ENCODE measurements at regions not wholly inside any gene's neighbourhood (a gene's known extent, or its start where the extent isn't known, plus 50 kb on each side); places are given as distances from the start of the nearest gene placed in this dataset.

DNA sequence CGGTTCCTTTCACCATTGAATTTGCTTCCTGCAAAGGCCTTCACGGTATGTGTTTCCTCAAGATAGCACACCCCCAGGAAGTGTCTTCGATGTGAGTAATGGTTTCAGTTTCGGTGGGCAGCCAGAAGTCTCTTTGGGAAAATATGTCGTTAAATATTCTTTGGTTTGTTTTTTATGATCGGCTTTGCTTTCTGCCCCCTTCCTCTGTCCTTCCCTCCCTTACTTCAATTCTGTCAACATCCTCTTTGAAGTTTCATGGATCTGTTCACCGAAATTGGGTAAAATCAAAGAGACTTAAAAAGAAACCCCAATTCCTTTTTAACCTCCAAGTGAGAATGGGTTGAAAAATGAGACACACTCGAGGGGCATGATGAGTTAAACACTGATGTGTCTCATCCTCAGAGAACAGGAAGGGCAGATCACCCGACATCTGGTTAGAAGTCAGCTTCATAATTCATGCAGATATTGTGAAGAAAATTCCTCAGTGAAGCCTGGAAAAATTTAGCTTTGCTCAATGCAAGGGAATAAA is 170.8 kb upstream of the HABP2 start:
- TF ChIP-seq, protein P1, sequence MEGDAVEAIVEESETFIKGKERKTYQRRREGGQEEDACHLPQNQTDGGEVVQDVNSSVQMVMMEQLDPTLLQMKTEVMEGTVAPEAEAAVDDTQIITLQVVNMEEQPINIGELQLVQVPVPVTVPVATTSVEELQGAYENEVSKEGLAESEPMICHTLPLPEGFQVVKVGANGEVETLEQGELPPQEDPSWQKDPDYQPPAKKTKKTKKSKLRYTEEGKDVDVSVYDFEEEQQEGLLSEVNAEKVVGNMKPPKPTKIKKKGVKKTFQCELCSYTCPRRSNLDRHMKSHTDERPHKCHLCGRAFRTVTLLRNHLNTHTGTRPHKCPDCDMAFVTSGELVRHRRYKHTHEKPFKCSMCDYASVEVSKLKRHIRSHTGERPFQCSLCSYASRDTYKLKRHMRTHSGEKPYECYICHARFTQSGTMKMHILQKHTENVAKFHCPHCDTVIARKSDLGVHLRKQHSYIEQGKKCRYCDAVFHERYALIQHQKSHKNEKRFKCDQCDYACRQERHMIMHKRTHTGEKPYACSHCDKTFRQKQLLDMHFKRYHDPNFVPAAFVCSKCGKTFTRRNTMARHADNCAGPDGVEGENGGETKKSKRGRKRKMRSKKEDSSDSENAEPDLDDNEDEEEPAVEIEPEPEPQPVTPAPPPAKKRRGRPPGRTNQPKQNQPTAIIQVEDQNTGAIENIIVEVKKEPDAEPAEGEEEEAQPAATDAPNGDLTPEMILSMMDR (IDR thresholded peaks at IDR 0.05), result no peak
- no peak for TF ChIP-seq POLR2AphosphoS5 (IDR thresholded peaks at IDR 0.05; ENCODE audit: low read depth, low read length)
- TF ChIP-seq TCF7L2 (IDR thresholded peaks at IDR 0.05; ENCODE audit: low read depth, low read length), result no peak
- TF ChIP-seq, protein P2, sequence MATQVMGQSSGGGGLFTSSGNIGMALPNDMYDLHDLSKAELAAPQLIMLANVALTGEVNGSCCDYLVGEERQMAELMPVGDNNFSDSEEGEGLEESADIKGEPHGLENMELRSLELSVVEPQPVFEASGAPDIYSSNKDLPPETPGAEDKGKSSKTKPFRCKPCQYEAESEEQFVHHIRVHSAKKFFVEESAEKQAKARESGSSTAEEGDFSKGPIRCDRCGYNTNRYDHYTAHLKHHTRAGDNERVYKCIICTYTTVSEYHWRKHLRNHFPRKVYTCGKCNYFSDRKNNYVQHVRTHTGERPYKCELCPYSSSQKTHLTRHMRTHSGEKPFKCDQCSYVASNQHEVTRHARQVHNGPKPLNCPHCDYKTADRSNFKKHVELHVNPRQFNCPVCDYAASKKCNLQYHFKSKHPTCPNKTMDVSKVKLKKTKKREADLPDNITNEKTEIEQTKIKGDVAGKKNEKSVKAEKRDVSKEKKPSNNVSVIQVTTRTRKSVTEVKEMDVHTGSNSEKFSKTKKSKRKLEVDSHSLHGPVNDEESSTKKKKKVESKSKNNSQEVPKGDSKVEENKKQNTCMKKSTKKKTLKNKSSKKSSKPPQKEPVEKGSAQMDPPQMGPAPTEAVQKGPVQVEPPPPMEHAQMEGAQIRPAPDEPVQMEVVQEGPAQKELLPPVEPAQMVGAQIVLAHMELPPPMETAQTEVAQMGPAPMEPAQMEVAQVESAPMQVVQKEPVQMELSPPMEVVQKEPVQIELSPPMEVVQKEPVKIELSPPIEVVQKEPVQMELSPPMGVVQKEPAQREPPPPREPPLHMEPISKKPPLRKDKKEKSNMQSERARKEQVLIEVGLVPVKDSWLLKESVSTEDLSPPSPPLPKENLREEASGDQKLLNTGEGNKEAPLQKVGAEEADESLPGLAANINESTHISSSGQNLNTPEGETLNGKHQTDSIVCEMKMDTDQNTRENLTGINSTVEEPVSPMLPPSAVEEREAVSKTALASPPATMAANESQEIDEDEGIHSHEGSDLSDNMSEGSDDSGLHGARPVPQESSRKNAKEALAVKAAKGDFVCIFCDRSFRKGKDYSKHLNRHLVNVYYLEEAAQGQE (IDR thresholded peaks at IDR 0.05; ENCODE audit: insufficient read depth in 1 of 2, low read depth in 2 of 2, low read length in 1 of 2), result no peak
